Liver (tissue), 3 donors: ENCODE measurements at regions not wholly inside any gene's neighbourhood (a gene's known extent, or its start where the extent isn't known, plus 50 kb on each side); places are given as distances from the start of the nearest gene placed in this dataset.

Experiments used
- FOXA1 ChIP-seq: IDR thresholded peaks from 2 replicates; pipeline ENCODE4 v1.6.1; 2016; ENCODE audit warnings: antibody characterized with exemption
- GABPA ChIP-seq, 2 donors: IDR thresholded peaks in 1 of 2; conservative IDR thresholded peaks in 1 of 2; 2 replicates each; pipeline ENCODE4 v1.6.1; 2016; ENCODE audit warnings: antibody characterized with exemption in 2 of 2, mild to moderate bottlenecking in 1 of 2, moderate library complexity in 1 of 2
- HNF4A ChIP-seq, 2 donors: conservative IDR thresholded peaks; 2 replicates each; pipeline ENCODE4 v1.6.1; 2016; ENCODE audit warnings: antibody characterized with exemption in 2 of 2, mild to moderate bottlenecking in 2 of 2
- HNF4G ChIP-seq: IDR thresholded peaks from 2 replicates; pipeline ENCODE4 v1.6.1; 2016; ENCODE audit warnings: antibody characterized with exemption
- JUND ChIP-seq, 2 donors: IDR thresholded peaks; 2 replicates each; pipeline ENCODE4 v1.6.1; 2016; ENCODE audit warnings: antibody characterized with exemption in 2 of 2
- RAD21 ChIP-seq, 2 donors: IDR thresholded peaks; 2 replicates each; pipeline ENCODE4 v1.6.1; 2016; ENCODE audit warnings: antibody characterized with exemption in 2 of 2, mild to moderate bottlenecking in 2 of 2
- TAF1 ChIP-seq: conservative IDR thresholded peaks from 2 replicates; pipeline ENCODE4 v1.6.1; 2016; ENCODE audit warnings: antibody characterized with exemption, mild to moderate bottlenecking
- YY1 ChIP-seq: IDR thresholded peaks from 2 replicates; pipeline ENCODE4 v1.6.1; 2016; ENCODE audit warnings: antibody characterized with exemption, mild to moderate bottlenecking
- TF ChIP-seq, protein P1 (sequence below): fragments of 150-350 bp; IDR thresholded peaks from 2 replicates; pipeline ENCODE4 v1.5.1; 2017; ENCODE audit warnings: improper control_type of control experiment, low read depth, low read length; ENCODE audit not compliant: missing input control
- TF ChIP-seq, protein P2 (sequence below): IDR thresholded peaks from 2 replicates; pipeline ENCODE4 v1.6.1; 2016; ENCODE audit warnings: antibody characterized with exemption, mild to moderate bottlenecking
- TF ChIP-seq, protein P3 (sequence below): IDR thresholded peaks from 2 replicates; pipeline ENCODE4 v1.6.1; 2016; ENCODE audit warnings: antibody characterized with exemption
- TF ChIP-seq, protein P4 (sequence below): IDR thresholded peaks from 2 replicates; pipeline ENCODE4 v1.6.1; 2016; ENCODE audit warnings: antibody characterized with exemption
- TF ChIP-seq, protein P5 (sequence below): IDR thresholded peaks from 2 replicates; pipeline ENCODE4 v1.6.1; 2016; ENCODE audit warnings: antibody characterized with exemption
- donor health status: healthy.
- donor health status: healthy.

DNA sequence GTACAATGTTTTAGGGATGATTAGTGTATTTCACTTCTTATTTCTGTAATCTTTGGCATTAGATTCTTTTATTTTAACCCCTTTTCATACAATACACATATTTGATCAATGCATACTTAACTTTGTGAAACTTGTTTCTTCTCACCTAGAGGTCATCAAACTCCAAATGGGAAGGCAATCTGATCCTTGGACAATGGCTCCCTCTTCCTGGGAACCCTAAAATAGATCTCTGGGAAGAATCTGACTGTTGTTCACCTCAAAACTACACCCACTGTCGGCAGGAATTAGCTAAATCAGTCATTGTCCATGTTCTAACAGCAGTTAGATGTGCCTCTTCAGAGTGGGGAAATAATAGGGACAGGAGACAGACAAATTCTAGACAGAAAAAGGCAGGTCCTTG is 707.4 kb upstream of the CHORDC1 start:
- TF ChIP-seq, protein P1, sequence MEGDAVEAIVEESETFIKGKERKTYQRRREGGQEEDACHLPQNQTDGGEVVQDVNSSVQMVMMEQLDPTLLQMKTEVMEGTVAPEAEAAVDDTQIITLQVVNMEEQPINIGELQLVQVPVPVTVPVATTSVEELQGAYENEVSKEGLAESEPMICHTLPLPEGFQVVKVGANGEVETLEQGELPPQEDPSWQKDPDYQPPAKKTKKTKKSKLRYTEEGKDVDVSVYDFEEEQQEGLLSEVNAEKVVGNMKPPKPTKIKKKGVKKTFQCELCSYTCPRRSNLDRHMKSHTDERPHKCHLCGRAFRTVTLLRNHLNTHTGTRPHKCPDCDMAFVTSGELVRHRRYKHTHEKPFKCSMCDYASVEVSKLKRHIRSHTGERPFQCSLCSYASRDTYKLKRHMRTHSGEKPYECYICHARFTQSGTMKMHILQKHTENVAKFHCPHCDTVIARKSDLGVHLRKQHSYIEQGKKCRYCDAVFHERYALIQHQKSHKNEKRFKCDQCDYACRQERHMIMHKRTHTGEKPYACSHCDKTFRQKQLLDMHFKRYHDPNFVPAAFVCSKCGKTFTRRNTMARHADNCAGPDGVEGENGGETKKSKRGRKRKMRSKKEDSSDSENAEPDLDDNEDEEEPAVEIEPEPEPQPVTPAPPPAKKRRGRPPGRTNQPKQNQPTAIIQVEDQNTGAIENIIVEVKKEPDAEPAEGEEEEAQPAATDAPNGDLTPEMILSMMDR = no peak
- no peak for TF ChIP-seq HNF4A (conservative IDR thresholded peaks at IDR 0.05)
- TF ChIP-seq, protein P2, sequence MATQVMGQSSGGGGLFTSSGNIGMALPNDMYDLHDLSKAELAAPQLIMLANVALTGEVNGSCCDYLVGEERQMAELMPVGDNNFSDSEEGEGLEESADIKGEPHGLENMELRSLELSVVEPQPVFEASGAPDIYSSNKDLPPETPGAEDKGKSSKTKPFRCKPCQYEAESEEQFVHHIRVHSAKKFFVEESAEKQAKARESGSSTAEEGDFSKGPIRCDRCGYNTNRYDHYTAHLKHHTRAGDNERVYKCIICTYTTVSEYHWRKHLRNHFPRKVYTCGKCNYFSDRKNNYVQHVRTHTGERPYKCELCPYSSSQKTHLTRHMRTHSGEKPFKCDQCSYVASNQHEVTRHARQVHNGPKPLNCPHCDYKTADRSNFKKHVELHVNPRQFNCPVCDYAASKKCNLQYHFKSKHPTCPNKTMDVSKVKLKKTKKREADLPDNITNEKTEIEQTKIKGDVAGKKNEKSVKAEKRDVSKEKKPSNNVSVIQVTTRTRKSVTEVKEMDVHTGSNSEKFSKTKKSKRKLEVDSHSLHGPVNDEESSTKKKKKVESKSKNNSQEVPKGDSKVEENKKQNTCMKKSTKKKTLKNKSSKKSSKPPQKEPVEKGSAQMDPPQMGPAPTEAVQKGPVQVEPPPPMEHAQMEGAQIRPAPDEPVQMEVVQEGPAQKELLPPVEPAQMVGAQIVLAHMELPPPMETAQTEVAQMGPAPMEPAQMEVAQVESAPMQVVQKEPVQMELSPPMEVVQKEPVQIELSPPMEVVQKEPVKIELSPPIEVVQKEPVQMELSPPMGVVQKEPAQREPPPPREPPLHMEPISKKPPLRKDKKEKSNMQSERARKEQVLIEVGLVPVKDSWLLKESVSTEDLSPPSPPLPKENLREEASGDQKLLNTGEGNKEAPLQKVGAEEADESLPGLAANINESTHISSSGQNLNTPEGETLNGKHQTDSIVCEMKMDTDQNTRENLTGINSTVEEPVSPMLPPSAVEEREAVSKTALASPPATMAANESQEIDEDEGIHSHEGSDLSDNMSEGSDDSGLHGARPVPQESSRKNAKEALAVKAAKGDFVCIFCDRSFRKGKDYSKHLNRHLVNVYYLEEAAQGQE = no peak
- no peak for TF ChIP-seq JUND (IDR thresholded peaks at IDR 0.05)
- TF ChIP-seq, protein P3, sequence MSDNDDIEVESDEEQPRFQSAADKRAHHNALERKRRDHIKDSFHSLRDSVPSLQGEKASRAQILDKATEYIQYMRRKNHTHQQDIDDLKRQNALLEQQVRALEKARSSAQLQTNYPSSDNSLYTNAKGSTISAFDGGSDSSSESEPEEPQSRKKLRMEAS = no peak
- no peak for TF ChIP-seq TAF1
- no peak for TF ChIP-seq YY1
- TF ChIP-seq GABPA (IDR thresholded peaks at IDR 0.05 in 1 of 2, conservative IDR thresholded peaks at IDR 0.05 in 1 of 2) = no peak
- no peak for TF ChIP-seq FOXA1
- no peak for TF ChIP-seq HNF4G
- peak in 1 of 2 donors; percentile 13 for TF ChIP-seq RAD21 (IDR thresholded peaks at IDR 0.05)
- TF ChIP-seq, protein P4, sequence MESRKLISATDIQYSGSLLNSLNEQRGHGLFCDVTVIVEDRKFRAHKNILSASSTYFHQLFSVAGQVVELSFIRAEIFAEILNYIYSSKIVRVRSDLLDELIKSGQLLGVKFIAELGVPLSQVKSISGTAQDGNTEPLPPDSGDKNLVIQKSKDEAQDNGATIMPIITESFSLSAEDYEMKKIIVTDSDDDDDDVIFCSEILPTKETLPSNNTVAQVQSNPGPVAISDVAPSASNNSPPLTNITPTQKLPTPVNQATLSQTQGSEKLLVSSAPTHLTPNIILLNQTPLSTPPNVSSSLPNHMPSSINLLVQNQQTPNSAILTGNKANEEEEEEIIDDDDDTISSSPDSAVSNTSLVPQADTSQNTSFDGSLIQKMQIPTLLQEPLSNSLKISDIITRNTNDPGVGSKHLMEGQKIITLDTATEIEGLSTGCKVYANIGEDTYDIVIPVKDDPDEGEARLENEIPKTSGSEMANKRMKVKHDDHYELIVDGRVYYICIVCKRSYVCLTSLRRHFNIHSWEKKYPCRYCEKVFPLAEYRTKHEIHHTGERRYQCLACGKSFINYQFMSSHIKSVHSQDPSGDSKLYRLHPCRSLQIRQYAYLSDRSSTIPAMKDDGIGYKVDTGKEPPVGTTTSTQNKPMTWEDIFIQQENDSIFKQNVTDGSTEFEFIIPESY = no peak
- TF ChIP-seq, protein P5, sequence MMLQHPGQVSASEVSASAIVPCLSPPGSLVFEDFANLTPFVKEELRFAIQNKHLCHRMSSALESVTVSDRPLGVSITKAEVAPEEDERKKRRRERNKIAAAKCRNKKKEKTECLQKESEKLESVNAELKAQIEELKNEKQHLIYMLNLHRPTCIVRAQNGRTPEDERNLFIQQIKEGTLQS = no peak
